ENCODE measurements at regions not wholly inside any gene's neighbourhood (a gene's known extent, or its start where the extent isn't known, plus 50 kb on each side); places are given as distances from the start of the nearest gene placed in this dataset.

- Histone ChIP-seq H3K27ac (ENCODE audit: insufficient read length, low read depth, low read length) (no peak overlapping the region), H3K4me1 (ENCODE audit: insufficient read depth, low read length) (no peaks in the 10 kb centered on the region), H3T11ph (ENCODE audit: low read length) (no peak overlapping the region), H4K8ac (replicated peaks; ENCODE audit: insufficient read length, low read depth, low read length) (no peak overlapping the region), H3K23ac (ENCODE audit: insufficient read length, low read depth, low read length) (no peak overlapping the region), H4K20me1 (ENCODE audit: control insufficient read depth, insufficient read depth, insufficient read length) (no peaks in the 10 kb centered on the region), H2BK15ac (ENCODE audit: low read depth, low read length) (no peak overlapping the region), H2AK5ac (ENCODE audit: insufficient read length, low read length) (no peak overlapping the region), H3K79me2 (ENCODE audit: insufficient read depth, low read length) (no peaks in the 10 kb centered on the region), H3K4ac (ENCODE audit: low read depth, low read length) (no peak overlapping the region), H2BK5ac (ENCODE audit: insufficient read length, low read length) (no peak overlapping the region), H4K91ac (ENCODE audit: insufficient read length, low read depth, low read length) (no peak overlapping the region), H3K18ac (ENCODE audit: insufficient read length, low read depth, low read length) (no peak overlapping the region), H3K79me1 (ENCODE audit: insufficient read depth, low read depth, low read length, poor library complexity, severe bottlenecking) (no peaks in the 10 kb centered on the region), H2AFZ (ENCODE audit: low read length) (no peak overlapping the region), H3K23me2 (ENCODE audit: insufficient read length, low read depth, low read length, poor library complexity, severe bottlenecking) (no peaks in the 10 kb centered on the region), H2BK120ac (ENCODE audit: low read depth, low read length, poor library complexity, severe bottlenecking) (no peak overlapping the region), H3K9me3 (ENCODE audit: control insufficient read depth, low read depth, low read length) (no peaks in the 10 kb centered on the region), H3K9ac (ENCODE audit: extremely low read depth, insufficient read length, low read length) (no peak overlapping the region), H4K5ac (ENCODE audit: insufficient read length, low read depth, low read length) (no peak overlapping the region), H2BK12ac (ENCODE audit: insufficient read length, low read depth, low read length) (no peak overlapping the region), H3K27me3 (ENCODE audit: insufficient read depth, low read length) (no peaks in the 10 kb centered on the region), H2BK20ac (ENCODE audit: low read depth, low read length, poor library complexity, severe bottlenecking) (no peak overlapping the region), H3K4me2 (ENCODE audit: insufficient read depth, insufficient read length, low read length) (no peak overlapping the region), H3K14ac (ENCODE audit: insufficient read depth, low read length) (no peak overlapping the region), H3K56ac (ENCODE audit: insufficient read length, low read depth, low read length) (no peak overlapping the region)
- H3K27ac Mint-ChIP-seq = no peak overlapping the region
- peaks cover 11% of the 10 kb centered on the region in 2 experiments for H3K4me1 Mint-ChIP-seq
- no CpG with 5 or more reads among the region's 7 CpGs for WGBS (ENCODE audit: extremely low coverage, insufficient read length, low lambda C conversion rate)
- H3K4me3 Mint-ChIP-seq = no peak overlapping the region; a peak in 1 of 5 replicates
- H3K9me3 Mint-ChIP-seq = peaks cover 6 to 20% of the 10 kb centered on the region in 2 experiments
- TF ChIP-seq, protein P1, sequence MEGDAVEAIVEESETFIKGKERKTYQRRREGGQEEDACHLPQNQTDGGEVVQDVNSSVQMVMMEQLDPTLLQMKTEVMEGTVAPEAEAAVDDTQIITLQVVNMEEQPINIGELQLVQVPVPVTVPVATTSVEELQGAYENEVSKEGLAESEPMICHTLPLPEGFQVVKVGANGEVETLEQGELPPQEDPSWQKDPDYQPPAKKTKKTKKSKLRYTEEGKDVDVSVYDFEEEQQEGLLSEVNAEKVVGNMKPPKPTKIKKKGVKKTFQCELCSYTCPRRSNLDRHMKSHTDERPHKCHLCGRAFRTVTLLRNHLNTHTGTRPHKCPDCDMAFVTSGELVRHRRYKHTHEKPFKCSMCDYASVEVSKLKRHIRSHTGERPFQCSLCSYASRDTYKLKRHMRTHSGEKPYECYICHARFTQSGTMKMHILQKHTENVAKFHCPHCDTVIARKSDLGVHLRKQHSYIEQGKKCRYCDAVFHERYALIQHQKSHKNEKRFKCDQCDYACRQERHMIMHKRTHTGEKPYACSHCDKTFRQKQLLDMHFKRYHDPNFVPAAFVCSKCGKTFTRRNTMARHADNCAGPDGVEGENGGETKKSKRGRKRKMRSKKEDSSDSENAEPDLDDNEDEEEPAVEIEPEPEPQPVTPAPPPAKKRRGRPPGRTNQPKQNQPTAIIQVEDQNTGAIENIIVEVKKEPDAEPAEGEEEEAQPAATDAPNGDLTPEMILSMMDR (conservative IDR thresholded peaks at IDR 0.05) = no peak
- no peaks in the 10 kb centered on the region; the same call in none of the 2 replicates for H3K27me3 Mint-ChIP-seq (ENCODE audit: low read depth)
- no peak for DNase-seq
- H3K36me3 Mint-ChIP-seq (ENCODE audit: insufficient read depth in 1 of 3, low read depth in 3 of 3) = peaks cover 0 to 8% (median 6%) of the 10 kb centered on the region in 3 experiments; a peak in 4 of 7 replicates
Observed at GRCh38 chr15:70514251-70514650, 249.1 kb downstream of the UACA start.
